Memory B cell (primary cell): ENCODE measurements at regions not wholly inside any gene's neighbourhood (a gene's known extent, or its start where the extent isn't known, plus 50 kb on each side); places are given as distances from the start of the nearest gene placed in this dataset.
"Not testable (repeated sequence)": the region's sequence is repeated elsewhere in the genome, so short reads cannot be mapped to it uniquely, and the experiment has no call there.

Experiments
- ATAC-seq: fragments of 150-1000 bp; cut with Tn5 transposase; 2 replicates; pipeline ENCODE4 v1.10.0; 2021; ENCODE audit warnings: low read depth, mild to moderate bottlenecking, moderate library complexity
- DNase-seq, 2 donors: peaks; one replicate each; pipeline ENCODE4 v3.0.0; 2022; ENCODE audit warnings: low spot score in 2 of 2
- H3K27ac Mint-ChIP-seq: one replicate; pipeline ENCODE4 v1.8.0; 2022; ENCODE audit warnings: mild to moderate bottlenecking, moderate library complexity, mixed read lengths
- H3K27me3 Mint-ChIP-seq: one replicate; pipeline ENCODE4 v1.8.0; 2022; ENCODE audit warnings: mixed read lengths
- H3K36me3 Mint-ChIP-seq: one replicate; pipeline ENCODE4 v1.8.0; 2022; ENCODE audit warnings: mild to moderate bottlenecking, mixed read lengths
- H3K4me1 Mint-ChIP-seq: one replicate; pipeline ENCODE4 v1.8.0; 2022; ENCODE audit warnings: mixed read lengths
- H3K4me3 Mint-ChIP-seq: one replicate; pipeline ENCODE4 v1.8.0; 2022; ENCODE audit warnings: mild to moderate bottlenecking, moderate library complexity, mixed read lengths
- H3K9me3 Mint-ChIP-seq: one replicate; pipeline ENCODE4 v1.8.0; 2022; ENCODE audit warnings: mixed read lengths

DNA sequence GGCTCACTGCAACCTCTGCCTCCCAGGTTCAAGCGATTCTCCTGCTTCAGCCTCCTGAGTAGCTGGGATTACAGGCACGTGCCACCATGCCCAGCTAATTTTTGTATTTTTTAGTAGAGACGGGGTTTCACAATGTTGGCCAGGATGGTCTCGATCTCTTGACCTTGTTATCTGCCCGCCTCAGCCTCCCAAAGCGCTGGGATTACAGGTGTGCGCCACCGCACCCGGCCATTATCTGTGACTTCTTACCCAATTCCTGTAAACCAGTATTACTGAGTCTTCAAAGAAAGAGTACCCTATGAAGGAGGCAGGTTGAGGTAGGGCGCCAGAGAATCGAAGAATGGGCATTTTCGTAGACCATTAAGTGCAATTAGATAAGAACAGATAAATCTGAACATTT is 504.8 kb upstream of the CITED2 start:
- H3K27ac Mint-ChIP-seq, H3K27me3 Mint-ChIP-seq, H3K36me3 Mint-ChIP-seq, H3K9me3 Mint-ChIP-seq, ATAC-seq, DNase-seq, H3K4me3 Mint-ChIP-seq: not testable (repeated sequence)
- peaks cover 11% of the 10 kb centered on the region for H3K4me1 Mint-ChIP-seq

- no peaks in the 10 kb centered on the region for H3K36me3 Mint-ChIP-seq
- H3K27me3 Mint-ChIP-seq: peaks cover 2% of the 10 kb centered on the region
- ATAC-seq: no peak
- H3K9me3 Mint-ChIP-seq: no peaks in the 10 kb centered on the region
- H3K27ac Mint-ChIP-seq: no peak overlapping the region
- H3K4me3 Mint-ChIP-seq: no peak overlapping the region
- no peak for DNase-seq
- H3K4me1 Mint-ChIP-seq: peaks cover 6% of the 10 kb centered on the region
Measured at GRCh38 chr6:139877828-139878405, 503.5 kb upstream of the CITED2 start.

GRCh38 chr6:139872665-139873064 is 498.2 kb upstream of the CITED2 start:
- peak overlapping the region; percentile 53 for H3K27ac Mint-ChIP-seq
- no peaks in the 10 kb centered on the region for H3K9me3 Mint-ChIP-seq
- no peaks in the 10 kb centered on the region for H3K36me3 Mint-ChIP-seq
- peaks cover 4% of the 10 kb centered on the region for H3K4me1 Mint-ChIP-seq
- H3K27me3 Mint-ChIP-seq: no peaks in the 10 kb centered on the region
- ATAC-seq (no peak), DNase-seq (no peak)
- no peak overlapping the region for H3K4me3 Mint-ChIP-seq

DNA sequence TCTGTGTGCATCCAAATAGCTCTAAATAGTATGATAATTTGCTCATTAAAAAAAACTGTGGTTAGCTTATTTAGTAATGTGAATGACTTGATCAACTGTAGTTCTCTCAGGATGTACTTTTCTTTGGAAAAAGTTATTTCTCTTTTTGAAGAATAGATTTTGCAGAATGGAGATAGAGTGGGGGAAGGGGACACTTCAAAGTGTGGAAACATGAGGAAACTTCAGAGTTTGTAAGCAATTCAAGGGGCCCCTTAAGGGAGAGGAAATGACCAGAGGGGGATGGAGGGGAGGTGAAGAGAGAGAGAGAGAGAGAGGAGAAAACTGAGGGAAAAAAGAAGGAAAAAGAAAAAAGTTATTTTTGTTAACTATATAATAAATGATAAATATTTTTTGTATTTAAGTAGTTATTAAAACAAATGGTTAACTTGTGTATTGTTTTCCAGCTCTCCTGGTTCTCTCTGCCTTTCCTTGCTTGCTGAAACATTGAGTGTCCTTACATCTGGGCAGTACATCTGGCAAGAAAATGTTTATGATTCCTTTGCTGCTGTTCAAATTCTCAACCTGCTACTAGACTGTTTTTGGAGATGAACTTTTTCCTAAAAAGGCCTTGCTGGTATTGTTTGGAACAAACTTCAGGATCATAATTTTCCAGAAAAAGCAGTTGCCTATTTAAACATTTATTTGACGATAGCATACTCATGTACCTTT is 497.5 kb upstream of the CITED2 start:
- ATAC-seq: no peak
- no peaks in the 10 kb centered on the region for H3K27me3 Mint-ChIP-seq
- H3K27ac Mint-ChIP-seq: no peak overlapping the region

GRCh38 chr6:139871165-139871710 is 496.8 kb upstream of the CITED2 start:
- Mint-ChIP-seq H3K4me3 (no peak overlapping the region), H3K27ac (no peak overlapping the region), H3K27me3 (no peaks in the 10 kb centered on the region), H3K4me1 (peaks cover 4% of the 10 kb centered on the region), H3K36me3 (no peaks in the 10 kb centered on the region), H3K9me3 (no peaks in the 10 kb centered on the region)
- ATAC-seq (no peak), DNase-seq (no peak)

More for the DNA sequence above, 497.5 kb upstream of the CITED2 start:
- Mint-ChIP-seq H3K9me3 (no peaks in the 10 kb centered on the region), H3K4me1 (peaks cover 4% of the 10 kb centered on the region), H3K36me3 (no peaks in the 10 kb centered on the region), H3K4me3 (no peak overlapping the region)
- DNase-seq: no peak

- Mint-ChIP-seq H3K4me1 (peaks cover 4% of the 10 kb centered on the region), H3K27ac (no peak overlapping the region), H3K36me3 (no peaks in the 10 kb centered on the region), H3K27me3 (no peaks in the 10 kb centered on the region), H3K9me3 (no peaks in the 10 kb centered on the region), H3K4me3 (no peak overlapping the region)
- no peak for ATAC-seq
- no peak for DNase-seq
Measured at GRCh38 chr6:139868576-139868975, 494.1 kb upstream of the CITED2 start.

DNA sequence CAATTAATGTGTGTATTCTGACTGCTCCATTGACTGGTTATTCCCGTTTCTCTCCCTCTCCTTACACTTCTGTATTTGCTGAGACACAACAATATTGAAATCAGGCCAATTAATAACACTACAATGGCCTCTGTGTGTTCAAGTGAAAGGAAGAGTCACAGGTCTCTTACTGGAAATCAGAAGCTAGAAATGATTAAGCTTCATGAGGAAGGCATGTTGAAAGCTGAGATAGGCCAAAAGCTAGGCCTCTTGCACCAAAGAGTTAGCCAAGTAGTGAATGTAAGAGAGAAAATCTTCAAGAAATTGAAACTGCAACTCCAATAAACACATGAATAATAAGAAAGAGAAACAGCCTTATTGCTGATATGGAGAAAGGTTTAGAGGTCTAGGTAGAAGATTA is 489.5 kb upstream of the CITED2 start:
- Mint-ChIP-seq H3K36me3 (no peaks in the 10 kb centered on the region), H3K4me1 (no peaks in the 10 kb centered on the region), H3K27ac (no peak overlapping the region), H3K9me3 (no peaks in the 10 kb centered on the region), H3K4me3 (no peak overlapping the region), H3K27me3 (peaks cover 1% of the 10 kb centered on the region)
- ATAC-seq (no peak), DNase-seq (no peak)

GRCh38 chr6:139863346-139863745 is 488.9 kb upstream of the CITED2 start:
- H3K9me3 Mint-ChIP-seq: no peaks in the 10 kb centered on the region
- ATAC-seq: no peak
- no peaks in the 10 kb centered on the region for H3K36me3 Mint-ChIP-seq
- H3K27ac Mint-ChIP-seq: no peak overlapping the region
- no peak overlapping the region for H3K4me3 Mint-ChIP-seq
- no peak for DNase-seq
- H3K4me1 Mint-ChIP-seq: no peaks in the 10 kb centered on the region
- H3K27me3 Mint-ChIP-seq: peaks cover 1% of the 10 kb centered on the region

- Mint-ChIP-seq H3K9me3 (no peaks in the 10 kb centered on the region), H3K27ac (no peak overlapping the region), H3K27me3 (peaks cover 1% of the 10 kb centered on the region), H3K4me1 (no peaks in the 10 kb centered on the region), H3K4me3 (no peak overlapping the region), H3K36me3 (no peaks in the 10 kb centered on the region)
- DNase-seq (no peak), ATAC-seq (no peak)
Measured at GRCh38 chr6:139862311-139862710, 487.9 kb upstream of the CITED2 start.

DNA sequence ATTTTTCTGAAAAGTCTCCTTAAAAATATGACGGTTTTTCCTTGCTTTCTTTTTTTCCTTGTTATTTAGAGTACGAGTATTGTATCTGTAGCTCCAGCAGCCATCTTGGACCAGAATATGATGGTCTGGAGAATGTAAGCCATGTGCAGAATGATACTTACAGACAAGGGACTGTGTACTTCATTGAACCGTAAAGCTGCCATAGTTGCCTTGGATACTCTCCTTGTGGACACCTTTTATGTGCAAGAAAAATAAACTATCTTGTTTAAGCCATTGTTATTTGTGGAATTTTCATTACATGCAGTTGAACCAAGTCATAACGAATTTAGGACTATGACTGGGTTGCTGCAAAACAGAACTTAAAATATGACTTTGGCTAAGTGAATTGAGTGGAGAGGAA is 485.8 kb upstream of the CITED2 start:
- Mint-ChIP-seq H3K4me1 (no peaks in the 10 kb centered on the region), H3K4me3 (no peak overlapping the region), H3K36me3 (no peaks in the 10 kb centered on the region), H3K27me3 (peaks cover 1% of the 10 kb centered on the region), H3K9me3 (no peaks in the 10 kb centered on the region), H3K27ac (no peak overlapping the region)
- no peak for DNase-seq
- ATAC-seq: no peak

DNA sequence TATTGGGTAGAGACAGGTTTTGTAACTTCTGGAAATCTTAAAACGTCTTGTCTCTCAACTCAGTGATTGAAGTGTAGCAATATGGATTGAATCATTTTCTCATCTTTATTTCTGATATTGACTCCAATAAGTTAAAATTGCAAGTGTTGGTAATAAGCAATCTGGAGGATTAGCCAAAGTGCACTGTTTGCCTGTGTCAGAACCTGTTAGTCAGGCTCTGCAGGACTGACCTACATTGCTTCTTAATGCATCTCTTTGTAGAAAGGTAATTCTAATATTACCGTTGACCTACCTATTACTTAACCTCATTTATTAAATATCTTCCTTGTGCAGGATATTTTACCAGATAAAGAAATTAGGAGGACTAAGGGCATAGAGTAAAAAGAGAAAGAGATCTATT is 484.0 kb upstream of the CITED2 start:
- H3K4me1 Mint-ChIP-seq: no peaks in the 10 kb centered on the region
- H3K27me3 Mint-ChIP-seq: peaks cover 1% of the 10 kb centered on the region
- H3K4me3 Mint-ChIP-seq: no peak overlapping the region
- DNase-seq: no peak
- no peaks in the 10 kb centered on the region for H3K9me3 Mint-ChIP-seq
- no peaks in the 10 kb centered on the region for H3K36me3 Mint-ChIP-seq
- no peak for ATAC-seq
- H3K27ac Mint-ChIP-seq: no peak overlapping the region

- Mint-ChIP-seq H3K27ac (no peak overlapping the region), H3K9me3 (no peaks in the 10 kb centered on the region), H3K4me1 (no peaks in the 10 kb centered on the region), H3K4me3 (no peak overlapping the region), H3K36me3 (no peaks in the 10 kb centered on the region), H3K27me3 (no peaks in the 10 kb centered on the region)
- DNase-seq (no peak), ATAC-seq (no peak)
Measured at GRCh38 chr6:139857143-139857542, 482.7 kb upstream of the CITED2 start.

- Mint-ChIP-seq H3K36me3 (no peaks in the 10 kb centered on the region), H3K27me3 (no peaks in the 10 kb centered on the region), H3K4me1 (no peaks in the 10 kb centered on the region), H3K4me3 (no peak overlapping the region), H3K9me3 (no peaks in the 10 kb centered on the region), H3K27ac (no peak overlapping the region)
- ATAC-seq (no peak), DNase-seq (no peak)
Measured at GRCh38 chr6:139856562-139856961, 482.1 kb upstream of the CITED2 start.

DNA sequence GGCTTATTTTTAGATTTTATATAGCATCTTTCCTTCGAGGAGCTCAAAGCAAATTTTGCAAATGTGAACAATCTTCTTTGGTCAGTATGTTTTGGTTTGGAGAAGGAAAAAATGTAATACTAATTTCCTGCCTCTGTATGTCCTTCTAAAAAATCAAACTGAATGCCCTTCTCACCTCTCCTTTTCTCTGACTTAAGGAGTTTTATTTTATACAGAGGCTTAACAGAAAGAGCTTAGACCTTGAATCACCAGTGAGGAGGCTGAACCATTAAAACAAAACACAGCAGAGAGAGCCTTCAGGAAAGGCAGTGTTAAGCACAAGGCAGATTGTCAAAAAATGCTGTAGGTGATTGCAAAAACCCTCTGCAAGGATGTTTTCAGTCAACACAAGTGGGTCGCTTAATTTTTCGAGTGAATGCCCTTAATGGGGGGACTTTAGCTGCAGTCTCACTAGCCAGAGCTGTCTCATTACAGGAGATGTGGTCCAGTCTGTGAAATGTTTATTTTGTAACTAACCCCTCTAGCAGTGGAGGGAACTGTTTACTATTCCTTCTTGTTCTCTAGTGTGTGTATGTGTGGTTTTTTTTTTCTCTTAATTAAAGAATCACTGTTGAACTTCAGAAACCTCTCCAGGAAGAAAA is 481.3 kb upstream of the CITED2 start:
- Mint-ChIP-seq H3K27ac (no peak overlapping the region), H3K27me3 (no peaks in the 10 kb centered on the region), H3K4me3 (no peak overlapping the region), H3K4me1 (no peaks in the 10 kb centered on the region), H3K9me3 (no peaks in the 10 kb centered on the region), H3K36me3 (no peaks in the 10 kb centered on the region)
- ATAC-seq (no peak), DNase-seq (no peak)
